CD1c-positive myeloid dendritic cell (primary cell): ENCODE measurements at regions not wholly inside any gene's neighbourhood (a gene's known extent, or its start where the extent isn't known, plus 50 kb on each side); places are given as distances from the start of the nearest gene placed in this dataset.

Experiments used
- DNase-seq: peaks from one replicate; pipeline ENCODE4 v3.0.0-alpha.2; 2016; ENCODE audit errors: extremely low spot score

DNA sequence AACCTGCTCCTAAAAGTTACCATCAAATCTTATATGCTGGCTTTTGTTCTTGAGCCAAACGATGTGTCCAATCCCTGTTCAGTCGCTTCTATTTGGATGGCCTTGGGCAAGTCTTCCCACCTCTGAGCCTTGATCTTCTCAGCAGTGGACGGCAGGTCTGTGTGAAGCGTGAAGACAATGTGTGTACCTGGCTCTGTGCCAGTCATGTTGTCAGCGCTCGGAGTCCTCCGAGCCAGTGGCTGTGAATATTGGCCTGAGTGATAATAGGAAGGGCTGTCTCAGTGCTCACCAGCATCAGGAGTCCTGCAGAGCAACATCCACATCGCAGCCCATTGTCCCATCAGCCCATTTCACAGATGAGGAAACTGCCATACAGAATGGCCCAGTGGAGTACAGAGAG, 219.0 kb downstream of the CDC5L start:
- DNase-seq = no peak

DNA sequence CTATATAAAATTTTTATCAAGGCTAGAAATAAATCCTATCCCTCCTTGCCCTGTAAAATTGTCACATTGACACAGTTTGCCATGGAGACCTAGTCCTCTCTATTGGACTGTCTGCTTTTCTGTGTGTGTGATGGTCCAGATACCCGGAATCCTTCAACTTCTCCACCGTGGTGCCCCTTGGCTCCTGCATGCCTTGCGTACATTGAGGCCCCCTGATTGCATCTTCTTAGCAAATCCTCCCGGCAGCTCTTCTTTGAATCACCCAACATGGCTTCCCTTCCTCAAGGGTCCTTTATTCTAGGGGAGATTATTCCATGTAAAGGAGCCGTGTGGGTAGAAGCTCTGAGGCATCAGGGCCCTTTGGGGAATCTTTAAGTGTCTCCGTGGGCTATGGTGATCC, 219.5 kb downstream of the CDC5L start:
- DNase-seq = no peak

DNA sequence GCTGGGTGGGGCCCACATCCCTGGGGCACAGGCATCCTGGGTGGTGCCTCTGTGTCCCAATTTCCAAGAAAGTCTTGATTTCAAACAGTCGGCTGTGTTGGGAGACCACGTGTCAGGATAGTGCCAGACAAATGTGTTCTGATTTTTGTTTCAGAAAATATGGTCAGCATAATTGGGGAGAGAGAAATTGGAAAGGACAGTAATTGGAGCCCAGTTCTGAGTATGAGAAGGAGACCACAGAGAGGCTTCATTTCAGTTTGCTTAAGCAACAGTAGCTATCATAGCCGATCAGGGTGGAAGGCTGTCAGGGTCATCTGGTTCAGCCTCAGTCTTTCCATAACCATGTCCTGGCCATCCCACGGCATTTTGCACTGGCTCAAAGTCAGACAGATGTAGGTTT, 220.7 kb downstream of the CDC5L start:
- no peak for DNase-seq

DNA sequence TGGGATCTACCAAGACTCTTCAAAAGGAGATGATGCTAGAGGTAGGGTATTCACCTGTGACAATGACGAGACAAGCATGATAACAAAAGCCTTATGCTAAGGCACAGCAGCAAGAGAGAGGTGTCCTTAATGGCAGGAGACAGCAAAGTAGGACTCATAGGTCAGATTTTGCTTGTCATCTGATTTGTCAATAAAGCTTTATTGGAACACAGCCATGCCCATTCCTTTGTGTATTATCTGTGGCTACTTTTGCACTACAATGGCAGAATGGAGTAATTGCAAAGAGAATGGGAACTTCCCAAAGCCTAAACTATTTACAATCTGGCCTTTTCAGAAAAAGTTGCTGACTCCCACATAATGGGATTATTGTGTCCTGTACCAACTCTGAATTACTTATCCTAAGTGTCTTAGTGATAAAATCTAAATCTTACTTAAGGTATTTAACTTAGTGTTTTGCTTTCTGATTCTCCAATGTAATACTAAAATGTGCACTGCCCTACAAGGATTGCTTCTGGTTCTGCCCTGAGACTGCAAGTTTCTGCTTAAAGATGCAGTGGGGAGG, 221.6 kb downstream of the CDC5L start:
- no peak for DNase-seq

DNA sequence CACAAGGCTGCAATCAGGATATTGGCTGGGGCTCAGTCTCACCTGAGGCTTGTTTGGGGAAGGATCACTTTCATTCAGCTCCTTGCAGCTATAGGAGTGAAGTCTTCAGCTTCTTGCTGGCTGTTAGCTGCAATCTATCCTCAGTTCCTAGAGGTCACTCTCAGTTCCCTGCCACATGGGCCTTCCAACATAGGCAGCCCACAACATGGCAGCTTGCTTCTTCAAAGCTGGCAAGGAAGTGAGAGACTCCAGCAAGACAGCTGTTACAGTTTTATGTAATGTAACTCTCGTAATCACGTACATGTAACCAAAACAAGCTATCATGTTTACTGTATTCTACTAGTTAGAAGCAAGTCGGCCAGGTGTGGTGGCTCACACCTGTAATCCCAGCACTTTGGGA, 226.9 kb downstream of the CDC5L start:
- DNase-seq = peak; percentile 75

DNA sequence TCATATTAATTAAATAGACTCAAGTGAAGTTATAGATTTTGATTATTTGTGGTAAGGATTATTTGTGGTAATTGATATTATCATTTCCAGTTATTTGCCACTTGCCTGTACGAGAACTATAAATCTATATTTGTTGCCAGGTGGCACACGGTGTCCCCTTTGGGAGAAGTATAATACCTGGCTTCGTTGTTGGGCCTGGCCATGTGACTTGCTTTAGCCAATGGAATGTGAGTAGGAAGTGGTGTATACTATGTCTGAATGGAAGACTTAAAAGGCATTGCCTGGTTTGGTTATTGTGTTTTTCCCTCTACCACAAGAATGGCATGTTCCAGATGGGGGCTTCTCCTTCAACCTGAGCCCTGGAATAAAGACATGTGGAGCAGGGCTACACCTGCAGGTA, 228.1 kb downstream of the CDC5L start:
- DNase-seq = no peak

DNA sequence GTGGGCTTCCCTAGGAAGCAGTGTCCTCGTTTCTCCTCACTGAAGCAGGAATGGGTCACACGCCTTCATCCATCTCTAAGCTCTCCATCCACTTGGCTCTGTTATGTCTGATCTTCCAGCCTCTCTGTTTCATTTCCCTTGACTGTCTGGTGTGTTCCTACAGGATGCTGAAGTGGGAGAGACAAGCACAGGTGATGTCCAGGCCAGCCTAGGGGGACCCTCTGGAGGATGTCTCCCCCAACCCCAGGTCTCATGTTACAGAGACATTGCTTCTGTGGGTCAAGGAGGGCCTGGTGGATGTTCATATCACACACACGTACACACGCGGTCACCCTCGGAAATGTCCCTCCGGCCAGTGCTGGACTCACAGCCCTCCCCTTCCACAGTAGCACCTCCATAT, 229.9 kb downstream of the CDC5L start:
- DNase-seq = no peak

DNA sequence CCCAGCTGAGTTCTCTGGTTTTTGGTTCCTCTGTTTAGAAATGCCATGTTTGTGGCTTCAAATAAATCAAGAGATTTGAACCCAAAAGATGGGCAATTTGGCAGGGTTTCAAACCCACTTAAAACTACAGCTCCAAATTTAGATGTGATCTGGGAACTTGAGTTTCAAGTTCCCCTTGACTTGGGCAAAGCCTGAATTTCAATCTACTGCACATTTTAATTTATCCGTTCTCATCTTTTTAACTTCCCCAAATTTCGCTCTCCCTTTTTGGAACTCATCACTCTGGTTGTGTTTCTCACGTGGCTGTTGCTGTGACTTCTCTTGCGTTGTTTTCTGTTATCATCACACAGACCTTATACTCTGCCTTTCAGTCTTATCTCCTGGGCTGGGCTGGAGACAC, 230.9 kb downstream of the CDC5L start:
- DNase-seq = peak; percentile 35

DNA sequence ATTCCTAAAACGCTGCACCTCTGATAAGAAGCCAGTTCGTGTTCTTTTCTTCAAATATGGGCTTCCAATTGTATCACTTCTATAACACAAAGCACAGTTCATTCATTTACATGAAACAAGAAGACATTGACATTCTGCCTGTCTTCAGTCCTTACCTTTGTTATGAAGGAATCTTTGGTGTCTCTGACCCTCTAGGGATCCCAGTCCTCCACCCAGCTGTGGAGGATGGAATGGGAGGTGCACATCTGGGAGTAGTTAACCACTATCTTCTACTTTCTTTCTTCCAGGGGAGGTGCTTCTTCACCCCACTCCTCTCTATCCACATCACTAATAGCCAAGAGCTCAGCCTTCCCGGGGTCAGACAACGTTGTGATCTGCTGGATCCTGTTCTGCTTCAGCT, 233.4 kb downstream of the CDC5L start:
- no peak for DNase-seq

DNA sequence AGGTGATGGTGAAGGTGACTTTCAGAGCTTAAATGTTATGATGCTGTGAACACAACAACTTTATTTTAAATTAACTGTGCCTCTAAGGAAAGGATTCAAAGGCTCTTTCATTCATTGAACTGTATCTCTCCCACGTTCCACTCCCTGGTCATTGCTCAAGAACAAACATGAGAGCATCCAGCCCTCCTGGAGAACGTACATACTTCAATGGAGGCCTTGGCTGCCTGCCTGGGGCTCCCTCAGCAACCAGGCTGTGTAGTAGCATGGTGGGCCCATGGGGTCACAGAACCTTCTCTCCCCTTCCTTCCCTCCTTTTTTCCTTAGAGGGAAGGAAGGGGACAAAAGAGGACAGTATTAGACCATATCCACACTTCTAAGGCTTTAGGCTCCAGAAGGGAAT, 234.3 kb downstream of the CDC5L start:
- DNase-seq = no peak

DNA sequence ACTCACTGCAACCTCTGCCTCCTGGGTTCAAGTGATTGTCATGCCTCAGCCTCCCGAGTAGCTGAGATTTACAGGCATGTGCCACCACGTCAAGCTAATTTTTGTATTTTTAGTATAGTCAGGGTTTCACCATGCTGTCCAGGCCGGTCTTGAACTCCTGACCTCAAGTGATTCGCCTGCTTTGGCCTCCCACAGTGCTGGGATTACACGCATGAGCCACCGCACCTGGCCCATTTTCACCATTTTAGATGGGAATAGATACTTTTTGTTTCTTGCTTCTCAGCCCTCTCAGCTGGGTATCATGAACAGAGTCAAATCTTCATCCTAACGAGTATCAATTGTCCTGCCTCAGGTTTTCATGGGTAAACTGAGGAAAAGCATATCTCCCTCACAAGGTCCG, 235.0 kb downstream of the CDC5L start:
- DNase-seq = no peak

DNA sequence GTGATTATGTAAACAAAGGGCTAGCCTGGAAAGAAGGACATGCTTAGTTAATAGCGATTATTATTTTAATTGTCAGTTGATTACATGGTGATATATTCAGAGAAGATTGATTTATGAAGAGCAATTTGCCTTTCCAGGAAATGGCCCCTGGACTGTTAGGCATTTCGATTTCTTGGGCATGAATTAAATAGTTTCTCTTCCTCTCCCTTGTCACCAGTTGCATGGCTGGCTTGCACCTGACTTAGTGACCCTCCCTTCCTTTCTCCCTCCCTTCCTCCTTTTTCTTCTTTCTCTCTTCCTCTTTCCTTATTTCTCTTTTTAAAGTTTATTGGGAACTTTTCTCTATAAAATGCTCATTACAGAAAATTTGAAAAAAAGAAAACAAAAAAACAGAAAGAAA, 235.4 kb downstream of the CDC5L start:
- DNase-seq = peak; percentile 22

DNA sequence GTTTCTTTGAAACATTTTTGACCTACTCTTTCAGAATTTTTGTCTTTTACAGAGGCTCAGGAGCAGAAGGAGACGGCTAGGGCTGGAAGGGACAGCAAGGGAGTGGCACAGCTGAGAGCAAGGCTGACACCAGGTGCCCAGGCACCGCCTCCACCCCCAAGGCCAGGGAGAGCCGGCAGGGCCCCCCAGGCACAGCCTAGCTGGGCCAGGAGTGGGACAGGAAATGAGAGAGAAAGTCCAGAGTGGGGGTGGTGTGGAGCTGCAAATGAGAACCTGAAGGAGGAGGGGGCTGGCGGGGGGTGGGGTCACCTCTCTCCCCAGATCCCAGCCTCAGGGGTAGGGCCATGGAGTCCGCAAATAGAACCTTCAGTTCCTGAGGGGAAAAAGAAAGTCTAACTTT, 236.7 kb downstream of the CDC5L start:
- DNase-seq = no peak

DNA sequence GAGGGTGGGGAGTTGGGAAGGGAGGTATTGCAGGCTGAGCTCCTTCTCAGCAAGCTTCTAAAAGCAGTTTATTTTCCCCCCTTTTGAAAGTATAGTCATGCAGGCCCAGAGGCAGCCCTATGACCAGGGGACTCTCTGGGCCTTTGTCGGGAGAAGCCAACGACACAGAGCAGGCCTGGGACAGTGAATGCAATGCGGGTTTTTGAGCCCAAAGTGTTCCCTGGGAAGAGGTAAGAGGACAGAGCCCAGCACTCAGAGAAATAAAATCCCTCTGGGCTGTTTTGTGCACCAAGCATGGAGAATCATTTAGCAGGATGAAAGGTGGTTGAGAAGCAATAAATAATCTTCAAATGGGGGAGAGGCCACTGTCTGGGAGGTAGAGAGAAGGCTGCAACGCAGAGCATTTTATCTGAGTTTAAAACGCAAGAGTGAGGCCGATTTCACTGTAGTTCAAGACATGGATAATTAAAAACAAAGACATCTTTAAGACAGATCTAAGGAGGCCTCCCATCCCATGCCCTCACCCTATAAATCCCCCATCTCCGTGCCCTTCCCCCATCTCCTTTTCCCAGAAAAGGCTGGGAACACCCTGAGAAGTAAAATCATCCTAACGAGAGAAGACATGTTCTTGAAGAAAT, 237.5 kb downstream of the CDC5L start:
- DNase-seq = no peak

DNA sequence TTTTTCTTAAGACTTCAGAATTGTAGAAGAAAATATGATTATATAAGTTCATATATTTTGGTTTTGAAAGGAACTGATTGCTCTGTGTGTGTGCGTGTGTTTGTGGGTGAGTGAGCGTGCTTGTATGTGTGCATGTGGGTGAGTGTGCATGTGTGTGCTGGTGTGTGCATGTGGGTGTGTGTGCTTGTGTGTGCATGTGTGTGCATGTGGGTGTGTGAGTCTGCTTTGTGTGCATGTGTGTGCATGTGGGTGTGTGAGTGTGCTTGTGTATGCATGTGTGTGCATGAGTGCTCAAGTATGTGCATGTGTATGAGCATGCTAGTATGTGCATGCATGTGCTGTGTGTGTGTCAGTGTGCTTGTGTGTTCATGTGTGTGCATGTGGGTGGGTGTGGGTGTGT, 238.5 kb downstream of the CDC5L start:
- DNase-seq = no peak

DNA sequence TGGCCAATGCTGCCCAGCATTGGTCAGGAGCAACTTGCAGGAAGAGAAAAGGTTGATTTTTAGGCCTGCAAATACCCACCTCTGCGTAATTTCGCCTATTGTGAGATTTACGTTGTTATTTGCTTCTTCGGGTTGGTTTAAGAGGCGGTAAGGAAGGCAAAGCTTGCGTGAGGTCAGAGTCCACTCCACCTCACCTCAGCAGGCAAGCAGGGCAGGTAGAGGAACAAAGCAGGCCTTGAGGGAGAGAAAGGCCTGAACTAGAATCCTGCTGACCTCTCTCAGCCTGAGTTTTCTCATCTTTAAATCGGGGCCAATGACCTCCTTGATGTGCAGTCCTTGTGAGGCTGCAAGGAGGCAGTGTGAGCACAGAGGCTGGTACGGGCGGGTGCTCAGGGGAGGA, 239.1 kb downstream of the CDC5L start:
- DNase-seq = no peak

DNA sequence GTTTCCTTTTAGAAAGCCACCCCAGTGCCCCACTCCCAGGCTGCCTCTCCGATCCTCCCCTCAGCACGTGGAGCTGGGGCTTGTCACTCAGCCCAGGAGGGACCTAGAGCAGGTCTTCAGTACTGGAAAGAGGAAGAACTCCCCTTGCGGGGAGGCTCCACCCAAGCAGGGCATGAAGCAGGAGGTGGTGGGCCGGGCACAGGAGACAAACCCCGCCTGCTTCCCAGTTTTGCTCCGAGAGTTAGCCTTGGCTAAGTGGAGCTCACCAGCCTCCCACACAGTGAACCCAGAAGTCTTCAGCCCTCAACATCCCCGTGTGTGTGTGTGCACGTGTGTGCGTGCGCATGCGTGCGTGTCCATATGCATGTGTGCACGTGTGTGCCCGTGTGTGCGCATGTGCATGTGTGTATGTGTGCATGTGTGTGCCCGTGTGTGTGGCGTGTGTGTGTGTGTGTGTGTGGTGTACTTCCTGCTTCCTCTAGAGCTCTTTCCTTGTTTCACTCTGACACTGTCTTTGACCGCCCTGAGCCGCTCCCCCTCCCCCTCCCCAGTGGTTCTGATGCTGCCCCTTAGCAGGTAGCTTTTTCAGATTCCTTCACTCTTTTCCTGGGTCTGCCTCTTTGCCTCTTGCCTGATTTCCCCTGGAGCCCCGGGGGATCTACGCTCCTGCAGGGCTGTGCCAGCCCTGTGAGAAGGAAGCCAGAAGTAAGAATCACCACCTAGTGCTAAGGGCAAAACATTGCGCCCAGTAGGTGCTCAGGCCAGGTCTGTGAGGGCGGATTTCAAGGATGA, 239.8 kb downstream of the CDC5L start:
- DNase-seq = peak; percentile 84

DNA sequence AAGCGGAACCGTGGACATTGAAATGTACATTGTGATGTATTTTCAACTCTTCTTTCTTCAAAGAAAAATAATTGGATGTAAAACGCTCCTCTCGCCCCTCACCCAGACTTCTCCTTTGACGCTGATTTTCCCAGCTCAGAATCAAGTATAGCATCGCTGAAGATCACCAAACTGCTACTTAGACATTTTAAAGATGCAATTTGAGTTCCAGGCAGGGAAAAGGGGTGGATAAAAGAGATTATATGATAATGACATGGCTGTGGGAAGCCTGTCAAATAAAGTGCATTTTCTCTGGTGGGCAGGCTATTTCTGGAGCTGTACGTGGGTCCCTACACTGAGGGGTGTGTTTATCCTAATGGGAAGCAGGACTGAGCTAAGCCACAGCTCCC, 240.4 kb downstream of the CDC5L start:
- DNase-seq = no peak

DNA sequence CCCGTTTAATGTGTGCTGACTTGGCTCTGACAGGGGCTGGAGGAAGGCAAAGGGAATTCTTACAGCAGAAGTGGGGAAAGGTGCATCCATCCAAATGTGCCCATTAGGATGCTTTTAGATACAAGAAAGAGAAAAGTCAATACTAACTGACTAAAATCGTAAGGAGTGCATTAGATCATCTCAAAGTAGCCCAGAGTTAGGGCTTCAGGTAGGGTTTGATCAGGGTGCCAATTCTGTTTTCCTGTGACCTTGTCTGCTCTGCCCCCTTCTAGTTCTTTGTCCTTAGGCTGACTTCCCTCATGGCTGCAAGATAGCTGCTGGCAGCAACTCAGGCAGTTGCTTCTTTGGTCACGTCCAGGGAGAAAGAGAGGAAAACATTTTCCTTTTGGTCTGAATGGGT, 240.8 kb downstream of the CDC5L start:
- DNase-seq = no peak

DNA sequence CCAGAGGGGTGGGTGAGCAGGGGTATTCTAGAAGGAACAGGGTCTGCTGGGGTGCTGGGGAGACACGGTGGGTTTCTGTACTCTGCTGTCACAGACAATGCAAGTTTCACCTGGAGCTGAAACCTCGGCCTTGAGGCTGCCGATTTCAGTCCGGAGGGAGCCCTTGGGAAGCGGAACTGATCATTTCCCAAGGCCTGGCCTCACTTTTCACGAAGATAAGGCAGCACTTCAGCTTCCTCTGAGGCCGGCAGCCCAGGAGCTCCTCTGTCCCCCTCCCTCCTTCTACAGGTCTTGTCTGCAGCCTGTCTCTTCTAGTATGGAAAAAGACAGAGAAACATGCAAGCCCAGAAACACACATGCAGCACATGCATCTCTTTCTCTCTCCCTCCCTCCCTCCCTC, 242.1 kb downstream of the CDC5L start:
- peak; percentile 24 for DNase-seq

DNA sequence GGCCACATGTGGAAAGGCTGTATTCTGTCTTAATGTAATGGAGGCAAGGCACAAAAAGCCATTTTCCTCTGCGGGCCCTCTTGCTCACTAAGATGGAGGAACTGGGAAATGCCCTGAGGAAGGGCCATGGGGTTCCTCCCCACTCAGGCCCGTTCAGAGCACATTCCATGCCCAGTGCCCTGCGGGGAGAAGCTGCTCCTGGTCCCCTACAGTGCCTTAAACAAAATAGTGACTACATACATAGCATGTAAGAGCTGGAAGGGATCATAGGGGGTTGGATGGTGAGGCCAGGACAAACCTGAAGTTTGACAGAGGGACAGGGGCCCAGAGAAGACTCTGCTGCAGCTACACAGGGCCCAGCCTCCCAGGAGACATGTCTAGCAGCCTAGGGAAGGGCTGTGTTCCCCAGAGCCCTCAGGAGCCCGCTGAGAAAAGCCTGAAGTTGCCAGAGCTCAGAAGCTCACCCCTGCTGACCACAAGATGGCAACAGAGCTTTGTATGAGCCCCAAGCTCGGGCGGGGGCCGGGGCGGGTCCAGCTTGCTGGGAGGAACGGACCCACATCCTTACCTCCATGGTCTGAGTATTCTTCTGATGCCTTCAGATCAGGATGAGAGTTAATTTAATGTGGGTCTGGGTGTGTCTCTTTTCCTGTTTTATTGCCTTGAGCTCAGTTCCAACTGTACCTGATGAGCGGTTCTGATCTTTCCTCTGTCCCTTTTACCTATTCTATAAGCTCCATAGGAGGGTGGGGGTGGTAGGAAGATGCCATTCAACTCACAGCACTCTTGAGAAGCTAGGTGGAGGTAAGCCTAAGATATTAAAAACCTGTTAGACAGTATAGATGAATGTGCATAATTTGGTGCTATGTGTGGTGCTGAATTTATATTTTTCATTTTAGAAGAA, 242.9 kb downstream of the CDC5L start:
- peak; percentile 47 for DNase-seq

DNA sequence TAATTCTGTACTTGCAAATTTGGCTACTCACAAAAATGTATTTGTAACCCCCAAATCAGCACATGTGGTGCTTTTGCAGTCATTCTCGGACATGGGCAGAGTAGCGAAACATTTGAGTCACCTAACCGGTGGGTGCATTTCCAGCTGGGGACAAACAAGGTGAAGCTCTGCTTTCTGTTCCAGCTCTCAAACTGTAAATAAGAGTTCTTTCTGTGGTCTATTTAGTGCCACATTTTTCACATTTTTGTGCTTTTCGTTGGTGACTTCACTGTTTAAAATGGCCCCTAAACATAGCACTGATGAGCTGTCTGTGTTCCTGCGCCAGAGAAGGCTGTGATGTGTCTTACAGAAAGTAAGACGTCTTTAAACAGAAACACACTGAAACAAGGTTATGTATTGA, 244.5 kb downstream of the CDC5L start:
- no peak for DNase-seq
